ENCODE measurements at regions not wholly inside any gene's neighbourhood (a gene's known extent, or its start where the extent isn't known, plus 50 kb on each side); places are given as distances from the start of the nearest gene placed in this dataset.

- TF ChIP-seq, protein P1, sequence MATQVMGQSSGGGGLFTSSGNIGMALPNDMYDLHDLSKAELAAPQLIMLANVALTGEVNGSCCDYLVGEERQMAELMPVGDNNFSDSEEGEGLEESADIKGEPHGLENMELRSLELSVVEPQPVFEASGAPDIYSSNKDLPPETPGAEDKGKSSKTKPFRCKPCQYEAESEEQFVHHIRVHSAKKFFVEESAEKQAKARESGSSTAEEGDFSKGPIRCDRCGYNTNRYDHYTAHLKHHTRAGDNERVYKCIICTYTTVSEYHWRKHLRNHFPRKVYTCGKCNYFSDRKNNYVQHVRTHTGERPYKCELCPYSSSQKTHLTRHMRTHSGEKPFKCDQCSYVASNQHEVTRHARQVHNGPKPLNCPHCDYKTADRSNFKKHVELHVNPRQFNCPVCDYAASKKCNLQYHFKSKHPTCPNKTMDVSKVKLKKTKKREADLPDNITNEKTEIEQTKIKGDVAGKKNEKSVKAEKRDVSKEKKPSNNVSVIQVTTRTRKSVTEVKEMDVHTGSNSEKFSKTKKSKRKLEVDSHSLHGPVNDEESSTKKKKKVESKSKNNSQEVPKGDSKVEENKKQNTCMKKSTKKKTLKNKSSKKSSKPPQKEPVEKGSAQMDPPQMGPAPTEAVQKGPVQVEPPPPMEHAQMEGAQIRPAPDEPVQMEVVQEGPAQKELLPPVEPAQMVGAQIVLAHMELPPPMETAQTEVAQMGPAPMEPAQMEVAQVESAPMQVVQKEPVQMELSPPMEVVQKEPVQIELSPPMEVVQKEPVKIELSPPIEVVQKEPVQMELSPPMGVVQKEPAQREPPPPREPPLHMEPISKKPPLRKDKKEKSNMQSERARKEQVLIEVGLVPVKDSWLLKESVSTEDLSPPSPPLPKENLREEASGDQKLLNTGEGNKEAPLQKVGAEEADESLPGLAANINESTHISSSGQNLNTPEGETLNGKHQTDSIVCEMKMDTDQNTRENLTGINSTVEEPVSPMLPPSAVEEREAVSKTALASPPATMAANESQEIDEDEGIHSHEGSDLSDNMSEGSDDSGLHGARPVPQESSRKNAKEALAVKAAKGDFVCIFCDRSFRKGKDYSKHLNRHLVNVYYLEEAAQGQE (IDR thresholded peaks at IDR 0.05; ENCODE audit: low read depth), result no peak
- no peak for TF ChIP-seq CREB1 (IDR thresholded peaks at IDR 0.05; ENCODE audit: low read depth)
These were observed 703.7 kb downstream of the UQCRFS1 start for GRCh38 chr19:28509079-28509895.

Data from Ishikawa (cell line).